HG03025 (cell line): ENCODE measurements at regions not wholly inside any gene's neighbourhood (a gene's known extent, or its start where the extent isn't known, plus 50 kb on each side); places are given as distances from the start of the nearest gene placed in this dataset.
"Not testable (repeated sequence)": the region's sequence is repeated elsewhere in the genome, so short reads cannot be mapped to it uniquely, and the experiment has no call there.

Experiments
- ATAC-seq: cut with Tn5 transposase; IDR thresholded peaks from one replicate; pipeline ENCODE4 v1.9.1; 2021; ENCODE audit warnings: mild to moderate bottlenecking, moderate library complexity; ENCODE audit not compliant: unreplicated experiment, low FRiP score

DNA sequence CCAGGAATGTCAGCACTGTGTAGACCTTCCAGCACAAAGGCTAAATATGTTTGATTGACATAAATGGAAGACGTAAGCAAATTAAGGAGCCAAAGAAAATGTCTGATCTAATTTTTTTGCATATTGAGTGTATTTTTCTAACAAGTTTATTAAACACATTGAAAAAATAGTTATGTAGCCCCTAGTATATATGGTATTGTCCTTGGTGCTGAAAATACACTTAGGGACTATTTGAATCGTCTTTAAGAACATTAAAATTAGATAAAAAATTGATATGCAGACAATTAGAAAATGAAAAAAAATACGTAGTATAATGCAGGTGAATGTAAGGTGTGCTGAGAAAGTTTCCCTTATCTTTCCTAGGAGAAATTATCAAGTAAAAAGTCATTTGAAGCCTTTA, 337.0 kb downstream of the OMA1 start:
- ATAC-seq, result no peak

DNA sequence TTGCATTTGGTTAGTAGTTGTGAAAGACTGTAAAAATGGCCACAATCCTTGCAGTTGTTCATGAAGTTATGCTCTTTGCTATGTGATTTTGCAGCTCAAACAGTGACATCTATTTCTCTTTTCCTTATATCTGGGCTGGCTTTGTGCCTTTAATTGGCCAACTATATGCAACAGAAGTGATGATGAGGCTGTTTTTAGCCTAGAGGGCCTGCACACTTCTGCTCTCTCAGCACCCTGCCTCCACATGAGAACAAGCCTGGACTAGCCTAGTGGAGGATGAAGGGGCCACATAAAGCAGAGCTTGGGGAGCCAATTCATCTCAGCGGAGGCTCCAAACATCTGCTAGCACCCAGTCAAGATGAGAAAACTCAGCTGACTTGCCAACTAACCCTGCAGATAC, 339.8 kb downstream of the OMA1 start:
- no peak for ATAC-seq

DNA sequence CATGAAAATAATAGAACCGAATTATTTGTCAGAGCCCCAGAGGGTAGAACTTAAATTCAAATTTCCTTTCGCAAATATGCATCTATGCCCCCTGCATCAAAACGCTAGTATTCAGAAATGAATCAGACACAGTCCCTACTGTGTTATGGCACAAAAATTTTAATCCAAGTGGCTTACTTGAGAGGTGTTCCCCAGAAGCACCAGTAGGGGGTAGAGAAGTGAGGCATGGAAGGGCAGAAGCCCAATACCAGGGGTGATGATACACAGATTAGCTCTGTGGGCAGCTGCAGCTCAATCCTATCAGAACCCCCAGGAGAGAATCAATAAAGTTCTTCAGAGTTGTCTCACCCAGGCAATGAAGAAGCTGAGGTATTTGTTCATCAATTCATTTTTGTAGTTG, 342.2 kb downstream of the OMA1 start:
- ATAC-seq, result no peak

DNA sequence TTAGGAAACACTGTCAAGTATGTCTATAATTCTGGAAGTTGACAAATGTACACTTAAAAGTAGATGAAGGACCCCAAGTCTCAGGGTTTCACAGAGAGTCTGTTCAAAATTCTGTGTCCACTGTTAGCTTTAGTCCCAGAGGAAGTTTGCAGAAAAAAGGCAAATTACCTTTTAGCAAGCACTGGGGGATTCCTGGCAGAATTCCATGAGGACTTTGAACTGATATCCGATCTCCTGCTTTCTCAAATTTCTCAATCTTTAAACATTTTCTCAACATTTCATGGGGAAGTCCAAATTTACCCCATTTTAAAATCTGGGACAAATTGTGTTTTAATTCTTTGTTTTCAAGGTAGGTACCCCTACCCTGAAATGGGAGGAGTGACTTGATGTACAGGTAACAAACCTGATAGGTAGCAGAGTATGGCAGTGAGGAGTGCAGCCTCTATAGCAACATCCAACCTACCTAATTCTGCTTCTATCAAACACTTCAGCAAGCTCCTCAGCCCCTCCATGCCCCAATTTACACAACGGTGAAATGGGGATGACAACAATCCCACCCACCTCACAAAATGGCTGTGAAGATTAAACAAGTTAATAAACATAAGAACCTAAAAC, 344.9 kb downstream of the OMA1 start:
- no peak for ATAC-seq

DNA sequence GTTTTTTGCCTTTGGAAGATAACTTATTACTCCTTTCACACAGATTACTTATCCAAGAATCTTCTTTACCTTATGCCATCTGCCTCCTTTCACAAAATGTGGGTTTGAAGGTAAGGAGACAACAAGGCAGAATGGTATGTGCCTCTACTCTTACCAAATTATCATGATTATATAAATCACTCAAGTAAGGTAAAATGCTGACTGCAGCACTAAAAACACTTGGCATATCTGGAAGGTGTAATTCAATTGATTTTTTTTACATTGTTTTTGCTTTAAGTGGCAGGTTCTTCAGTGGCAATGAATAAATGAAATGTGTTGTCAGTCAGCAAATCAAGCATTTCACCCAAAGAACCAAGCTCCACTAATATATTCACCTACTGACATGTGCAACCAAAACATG, 346.1 kb downstream of the OMA1 start:
- no peak for ATAC-seq

DNA sequence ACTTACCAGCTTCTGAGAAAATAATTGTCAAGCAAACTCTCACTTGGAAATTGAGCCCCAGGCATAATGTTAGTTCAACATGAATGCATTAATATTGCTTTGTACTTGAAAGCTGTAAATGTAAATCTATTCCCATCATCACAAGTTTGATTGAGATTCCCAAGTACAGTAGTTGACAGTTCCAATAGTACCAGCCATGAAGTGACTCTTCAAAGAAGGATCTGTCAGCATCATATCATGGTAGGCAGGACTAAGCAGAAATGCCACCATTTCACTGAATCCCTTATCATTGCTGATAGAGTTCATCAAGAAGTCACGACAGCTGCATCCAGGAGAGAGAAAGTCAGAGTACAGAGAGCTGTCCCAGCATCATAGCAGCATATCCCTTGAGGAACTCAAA, 348.7 kb downstream of the OMA1 start:
- ATAC-seq, result no peak

DNA sequence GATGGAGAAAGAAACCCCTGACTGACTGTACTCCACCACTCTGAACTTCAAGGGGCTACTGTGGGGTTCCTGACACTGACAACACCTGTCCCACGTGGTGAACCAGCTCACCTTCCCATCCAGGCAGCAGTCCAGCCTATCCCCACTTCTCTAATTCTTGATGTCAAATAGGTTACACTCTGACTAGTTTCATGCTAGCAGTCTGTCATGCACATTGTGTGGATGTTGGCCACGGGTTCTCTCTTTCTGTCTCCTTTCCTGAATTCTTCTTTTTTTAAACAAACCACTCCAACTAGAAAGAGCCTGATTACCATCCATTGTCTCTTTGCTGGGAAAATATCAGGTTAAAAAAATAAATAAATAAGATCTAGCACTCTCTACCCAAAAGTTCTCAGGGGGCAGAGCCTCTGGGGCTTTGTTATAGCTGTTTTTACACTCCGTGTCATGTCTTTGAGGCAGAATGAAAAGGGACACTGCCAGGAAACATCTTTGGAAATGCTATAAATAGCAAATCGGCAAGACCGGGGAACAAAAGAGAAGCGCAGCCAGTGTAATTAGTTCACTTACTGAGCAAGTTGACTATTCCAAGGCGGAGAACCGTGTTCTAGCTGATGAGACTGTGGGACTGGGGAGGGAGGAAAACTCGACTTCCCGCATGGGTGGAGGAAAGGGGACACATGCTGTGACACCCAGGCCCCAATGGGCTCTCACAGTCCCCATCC, 356.1 kb downstream of the OMA1 start:
- ATAC-seq, result no peak

DNA sequence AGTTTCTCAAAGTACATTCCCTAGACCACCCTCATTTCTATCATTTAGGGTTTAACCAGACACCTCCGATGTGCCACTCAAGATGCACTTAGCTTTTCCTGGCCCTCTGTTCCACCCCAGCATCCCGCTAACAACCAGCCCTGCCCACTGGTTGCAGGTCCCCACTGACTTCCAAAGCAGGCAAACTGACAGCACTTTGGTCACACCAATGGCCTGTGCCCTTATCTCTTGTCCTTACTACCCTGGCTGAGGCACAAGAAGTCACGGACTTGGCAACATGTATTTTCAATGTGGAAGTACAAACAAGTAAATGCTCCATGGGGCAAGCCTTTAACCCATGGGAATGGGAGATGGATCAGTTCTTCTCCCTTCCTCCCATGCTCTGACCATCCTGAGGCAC, 357.1 kb downstream of the OMA1 start:
- no peak for ATAC-seq

DNA sequence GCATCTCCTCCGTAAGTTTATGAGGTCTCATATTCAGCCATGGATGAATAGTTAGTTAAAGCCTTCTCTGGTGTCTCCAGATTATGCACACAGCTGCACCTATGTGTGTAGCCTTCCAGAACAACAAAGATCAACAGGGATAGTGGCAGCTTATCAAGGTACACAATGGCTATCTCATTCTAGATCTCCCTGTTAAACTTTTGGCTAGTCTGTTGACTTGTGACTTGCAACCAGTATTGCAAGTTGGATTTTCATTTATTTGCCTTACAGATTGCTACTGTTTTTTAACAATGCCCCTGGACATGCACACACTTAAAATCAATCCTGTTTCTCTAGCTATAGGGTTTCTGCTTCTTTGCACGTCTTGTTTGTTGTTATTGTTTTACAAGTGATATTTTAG, 363.2 kb downstream of the OMA1 start:
- ATAC-seq, result no peak

DNA sequence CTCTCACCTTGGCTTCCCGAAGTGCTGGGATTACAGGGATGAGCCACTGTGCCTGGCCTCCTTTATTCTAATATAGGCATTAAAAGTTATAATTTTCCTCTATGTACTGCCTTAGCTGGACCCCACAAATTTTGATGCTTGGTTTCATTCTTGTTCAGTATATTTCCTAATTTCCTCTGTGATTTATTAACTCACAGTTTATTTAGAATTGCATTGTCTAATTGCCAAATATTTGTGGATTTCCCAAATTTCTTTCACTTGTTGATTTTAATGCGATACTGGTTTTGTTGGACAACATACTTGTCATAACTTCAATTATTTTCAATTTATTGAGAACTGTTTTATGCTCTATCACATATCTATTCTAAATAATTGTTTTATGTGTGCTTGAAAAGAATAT, 366.0 kb downstream of the OMA1 start:
- ATAC-seq, result no peak

DNA sequence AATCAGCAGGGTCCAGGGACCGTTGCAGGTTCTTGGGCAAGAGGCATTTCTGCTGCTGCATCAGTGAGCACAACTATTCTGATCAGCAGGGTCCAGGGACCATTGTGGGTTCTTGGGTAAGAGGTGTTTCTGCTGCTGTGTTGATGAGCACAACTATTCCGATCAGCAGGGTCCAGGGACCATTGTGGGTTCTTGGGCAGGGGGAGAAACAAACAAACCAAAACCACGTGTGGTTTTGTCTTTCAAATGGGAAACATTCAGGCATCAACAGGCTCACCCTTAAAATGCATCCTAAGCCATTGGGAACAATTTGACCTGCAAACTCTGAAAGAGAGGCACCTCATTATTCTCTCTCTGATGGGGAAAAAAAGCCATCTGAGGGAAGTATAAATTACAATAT, 377.4 kb downstream of the OMA1 start:
- not testable (repeated sequence) for ATAC-seq

DNA sequence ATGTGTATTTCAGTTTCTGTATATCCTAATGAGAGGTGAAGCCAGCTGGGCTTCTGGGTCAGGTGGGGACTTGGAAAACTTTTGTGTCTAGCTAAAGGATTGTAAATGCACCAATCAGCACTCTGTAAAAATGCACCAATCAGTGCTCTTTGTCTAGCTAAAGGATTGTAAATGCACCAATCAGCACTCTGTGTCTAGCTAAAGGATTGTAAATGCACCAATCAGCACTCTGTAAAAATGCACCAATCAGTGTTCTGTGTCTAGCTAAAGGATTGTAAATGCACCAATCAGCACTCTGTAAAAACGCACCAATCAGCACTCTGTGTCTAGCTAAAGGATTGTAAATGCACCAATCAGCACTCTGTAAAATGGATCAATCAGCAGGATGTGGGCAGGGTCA, 379.4 kb downstream of the OMA1 start:
- ATAC-seq, result not testable (repeated sequence)

DNA sequence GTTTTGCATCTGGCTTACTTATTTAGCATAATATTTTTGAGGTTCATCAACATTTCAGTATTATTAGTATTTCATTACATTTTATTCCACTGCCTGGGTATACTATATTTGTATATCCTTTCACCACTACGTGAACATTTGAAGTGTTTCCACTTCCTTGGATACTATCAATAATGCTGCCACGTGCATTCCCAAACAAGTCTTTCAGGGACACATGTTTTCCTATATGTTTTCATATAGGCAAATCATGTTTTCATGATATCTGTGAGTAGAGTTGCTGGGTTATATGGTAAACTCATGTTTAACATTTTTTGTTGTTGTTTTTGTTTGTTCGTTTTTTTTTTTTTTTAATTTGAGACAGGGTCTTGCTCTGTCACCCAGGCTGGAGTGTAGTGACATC, 380.1 kb downstream of the OMA1 start:
- no peak for ATAC-seq

DNA sequence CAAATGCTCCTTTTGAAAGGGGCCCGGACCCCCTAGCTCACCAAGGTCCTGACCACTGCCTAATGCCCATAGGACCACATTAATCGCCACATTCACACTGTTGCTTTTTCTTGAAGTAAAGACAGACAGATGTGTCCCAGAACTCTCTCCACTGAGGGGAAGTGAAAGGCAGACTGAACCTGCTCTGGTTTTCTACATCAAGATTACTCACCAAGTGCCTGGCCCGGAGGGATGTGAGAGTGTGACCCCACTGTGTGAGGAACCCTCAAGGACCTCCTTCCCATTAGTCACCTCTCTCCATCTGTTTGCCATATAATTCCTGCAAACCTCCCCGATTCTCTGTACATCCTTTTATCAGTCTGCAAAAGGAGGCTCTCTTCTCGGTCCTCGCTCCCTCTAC, 381.5 kb downstream of the OMA1 start:
- peak; percentile 72 for ATAC-seq

DNA sequence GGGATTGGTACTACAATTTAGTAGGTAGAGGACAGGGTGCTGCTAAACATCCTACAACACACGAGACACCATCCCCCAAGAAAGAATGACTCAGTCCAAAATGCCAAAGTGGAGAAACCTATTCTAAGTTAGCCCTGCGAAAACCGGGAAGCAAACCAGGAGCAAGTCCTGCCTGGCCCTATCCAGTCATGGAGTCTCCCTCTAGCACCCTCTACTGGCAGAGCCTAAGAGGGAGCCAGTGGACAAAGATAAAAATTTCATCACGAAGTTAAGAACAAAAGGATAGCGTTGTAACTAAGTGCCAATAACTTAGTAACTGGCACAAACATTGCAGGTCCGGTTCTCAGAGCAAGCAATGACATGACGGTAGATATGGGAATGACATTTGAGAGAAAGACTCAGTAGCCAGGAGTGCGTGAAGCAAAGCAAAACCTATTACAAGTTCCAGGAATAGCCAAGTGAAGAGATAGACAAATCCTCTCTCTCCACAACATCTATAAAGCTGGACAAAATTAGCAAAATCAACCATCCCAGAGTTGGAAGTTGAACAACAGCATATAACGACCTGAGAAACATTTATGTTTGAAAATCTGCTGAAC, 383.5 kb downstream of the OMA1 start:
- no peak for ATAC-seq

DNA sequence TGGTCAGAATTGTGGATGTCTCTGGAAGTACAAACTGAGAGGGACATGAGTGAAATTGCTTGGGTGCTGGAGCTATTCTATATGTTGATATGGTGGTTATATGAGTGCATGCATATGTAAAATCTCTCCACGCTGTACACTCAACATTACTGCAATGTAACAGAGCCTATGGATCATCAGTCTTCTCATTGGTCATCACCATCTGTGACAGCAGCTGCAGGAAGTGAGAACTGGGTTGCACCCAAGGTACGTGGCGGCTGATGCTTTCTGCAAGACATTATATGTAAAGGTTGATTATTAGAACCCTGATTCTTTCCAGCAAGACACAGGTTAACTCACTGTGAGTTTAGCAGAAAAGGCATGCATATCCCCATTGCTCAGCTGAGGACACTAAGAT, 387.1 kb downstream of the OMA1 start:
- no peak for ATAC-seq

DNA sequence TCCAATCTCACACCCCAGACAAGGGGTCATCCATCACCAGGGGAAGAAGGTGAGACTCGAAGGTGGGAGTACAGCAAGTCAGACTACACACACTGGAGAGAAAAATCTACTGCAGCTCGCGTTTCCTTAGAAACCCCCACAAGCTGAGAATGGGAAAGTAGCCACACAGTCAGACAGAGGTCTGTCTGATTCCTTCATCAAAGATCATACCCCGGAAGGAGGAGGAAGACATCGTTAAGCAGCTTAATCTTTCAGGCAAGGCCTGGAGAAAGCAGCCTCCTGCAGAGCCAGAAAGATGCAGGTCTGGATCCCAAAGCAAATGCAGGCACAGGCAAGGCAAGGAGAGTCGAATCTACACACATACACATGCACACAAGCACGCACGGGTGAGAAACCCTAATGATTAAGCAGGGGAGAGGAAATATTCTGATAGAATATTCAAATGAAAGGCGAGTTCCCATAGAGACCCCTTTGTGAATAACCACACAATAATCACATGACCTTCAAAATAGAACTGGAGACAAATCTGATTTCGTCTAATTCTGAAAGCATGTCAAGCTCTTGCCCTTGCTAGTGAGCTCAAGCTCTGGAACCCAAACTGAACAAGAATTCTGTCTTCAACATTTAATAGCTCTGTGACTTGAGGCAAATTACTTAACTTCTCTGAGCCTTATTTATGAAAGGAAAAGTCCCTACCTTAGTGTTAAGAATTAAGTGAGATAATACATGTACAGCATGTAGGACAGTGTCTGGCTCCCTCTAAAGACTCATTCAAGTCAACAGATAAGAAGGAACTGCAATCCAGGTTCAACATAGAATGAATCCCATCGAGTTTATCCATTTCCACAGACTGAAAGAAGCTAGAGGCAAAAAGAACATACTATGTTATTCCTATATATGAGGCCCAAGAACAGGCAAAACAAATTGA, 387.8 kb downstream of the OMA1 start:
- ATAC-seq, result no peak

DNA sequence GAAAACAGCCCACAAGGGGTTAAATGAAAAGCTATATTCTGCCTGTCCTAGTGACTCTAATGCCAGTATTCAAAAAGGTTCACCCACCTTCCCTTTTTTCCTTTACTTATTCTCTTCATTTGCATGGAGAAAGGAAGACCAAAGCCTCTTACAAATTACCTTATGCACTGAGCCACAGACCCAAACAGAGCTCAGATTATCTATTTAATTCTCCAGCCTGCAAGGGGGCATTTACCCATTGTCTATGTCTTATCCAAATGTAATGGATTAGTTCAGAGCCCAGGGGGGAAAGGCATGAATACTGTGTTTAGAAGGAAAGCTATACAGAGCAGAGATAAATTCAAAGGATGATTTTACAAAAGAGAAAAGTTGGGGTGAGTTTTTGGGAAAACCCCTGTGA, 388.5 kb downstream of the OMA1 start:
- ATAC-seq, result no peak

DNA sequence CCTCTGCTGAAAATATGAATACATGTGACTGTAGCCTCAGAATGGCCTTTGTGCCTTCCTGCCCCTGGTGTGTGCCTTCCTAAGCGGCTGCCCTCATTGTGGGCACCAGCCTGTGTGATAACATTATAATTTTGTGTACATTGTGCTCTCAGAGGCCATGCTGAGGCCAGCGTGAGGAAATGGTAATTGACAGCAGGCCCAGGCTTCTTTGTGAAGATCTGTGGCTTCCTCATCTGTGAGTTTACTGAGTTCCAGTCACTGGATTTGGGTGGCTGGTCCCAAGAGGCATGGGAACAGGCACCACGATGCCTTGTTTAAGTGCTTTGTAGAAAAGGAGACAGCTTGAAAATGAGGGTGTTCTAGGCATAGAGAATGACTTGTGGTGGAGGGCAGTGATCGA, 389.3 kb downstream of the OMA1 start:
- ATAC-seq, result no peak

DNA sequence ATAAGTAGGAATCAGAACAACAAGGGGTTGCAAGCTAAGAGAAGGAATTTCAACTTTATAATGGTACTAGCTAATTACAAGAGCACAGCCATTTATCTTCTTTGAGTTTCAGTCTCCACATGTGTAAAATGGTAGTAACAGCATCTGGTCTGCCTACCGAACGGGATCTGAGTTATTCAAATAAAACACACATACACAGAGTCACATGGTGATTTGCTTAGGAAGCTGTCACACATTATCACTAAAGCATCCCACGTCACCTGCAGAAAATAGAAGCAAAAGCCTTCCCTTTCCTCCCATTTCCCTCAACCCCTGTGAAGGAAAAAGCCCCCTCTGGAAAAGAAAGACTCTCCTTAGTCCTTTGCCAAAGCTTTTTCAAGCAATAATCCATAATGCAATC, 389.7 kb downstream of the OMA1 start:
- ATAC-seq, result no peak

DNA sequence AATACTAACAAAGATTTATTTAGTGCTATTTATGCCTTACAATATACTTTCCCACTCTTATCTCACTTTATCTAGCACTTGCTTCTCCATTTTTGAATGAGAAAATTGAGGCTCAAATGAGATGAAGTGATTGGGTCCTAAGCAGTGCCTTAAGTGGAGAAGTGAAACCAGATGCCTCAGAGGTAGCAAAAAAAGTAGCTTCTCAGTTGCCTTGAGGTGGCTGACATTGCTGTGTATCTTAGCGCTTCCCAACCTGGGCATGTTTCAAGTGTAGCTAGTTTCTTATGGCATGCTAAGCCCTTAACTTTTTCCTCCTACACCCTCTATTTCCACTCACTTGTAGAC, 390.4 kb downstream of the OMA1 start:
- ATAC-seq, result no peak
